Ascending aorta (tissue), 2 donors: ENCODE measurements at regions not wholly inside any gene's neighbourhood (a gene's known extent, or its start where the extent isn't known, plus 50 kb on each side); places are given as distances from the start of the nearest gene placed in this dataset.

Experiments used
- DNase-seq, 2 donors: peaks; one replicate each; pipeline ENCODE4 v3.0.0-alpha.2; 2019; ENCODE audit warnings: low spot score in 2 of 2
- H3K27ac ChIP-seq, 2 donors: fragments of 200-600 bp; sonication (generic); one replicate each; pipeline ENCODE4 v1.5.1; 2016 to 2017; ENCODE audit warnings: mild to moderate bottlenecking in 1 of 2
- H3K27me3 ChIP-seq: fragments of 200-600 bp; sonication (generic); one replicate; pipeline ENCODE4 v1.5.1; 2017
- H3K36me3 ChIP-seq, 2 donors: fragments of 200-600 bp; sonication (generic); one replicate each; pipeline ENCODE4 v1.5.1; 2016
- H3K4me1 ChIP-seq, 2 donors: fragments of 200-600 bp; sonication (generic); one replicate each; pipeline ENCODE4 v1.5.1; 2016 to 2017; ENCODE audit warnings: mild to moderate bottlenecking in 1 of 2
- H3K4me3 ChIP-seq, 2 donors: fragments of 200-600 bp; sonication (generic); one replicate each; pipeline ENCODE4 v1.5.1; 2016 to 2017; ENCODE audit warnings: mild to moderate bottlenecking in 1 of 2
- H3K9me3 ChIP-seq, 2 donors: fragments of 200-600 bp; sonication (generic); one replicate each; pipeline ENCODE4 v1.5.1; 2016
- CTCF ChIP-seq, 3 experiments: fragments of 200-600 bp in 2 of 3; fragments of 450-650 bp in 1 of 3; sonication (generic) in 2 of 3; IDR thresholded peaks; one replicate each; pipeline ENCODE4 v1.5.1; 2016 to 2019; ENCODE audit warnings: antibody characterized with exemption in 3 of 3, mild to moderate bottlenecking in 1 of 3, moderate library complexity in 1 of 3
- intact Hi-C: fragments of 100-400 bp; cut with DNase I; formaldehyde crosslinking; loops from one replicate; pipeline ENCODE4 v1.15.1; 2023

- H3K27ac ChIP-seq: no peak overlapping the region
- H3K27me3 ChIP-seq: no peaks in the 10 kb centered on the region
- DNase-seq: no peak
- H3K9me3 ChIP-seq: no peaks in the 10 kb centered on the region
- intact Hi-C loops: no loop called here
- H3K36me3 ChIP-seq: no peaks in the 10 kb centered on the region
- no peak overlapping the region for H3K4me3 ChIP-seq
- H3K4me1 ChIP-seq: no peaks in the 10 kb centered on the region
- TF ChIP-seq CTCF (IDR thresholded peaks at IDR 0.05): no peak
Measured at GRCh38 chr14:76591266-76591665, 170.0 kb upstream of the VASH1 start.

- Histone ChIP-seq H3K9me3 (no peaks in the 10 kb centered on the region), H3K36me3 (no peaks in the 10 kb centered on the region), H3K27me3 (no peaks in the 10 kb centered on the region), H3K27ac (no peak overlapping the region), H3K4me1 (no peaks in the 10 kb centered on the region), H3K4me3 (no peak overlapping the region)
- intact Hi-C loops: no loop called here
- no peak for DNase-seq
- TF ChIP-seq CTCF (IDR thresholded peaks at IDR 0.05): no peak
Measured at GRCh38 chr14:76595266-76595665, 166.0 kb upstream of the VASH1 start.

- H3K4me3 ChIP-seq: no peak overlapping the region
- no peak overlapping the region for H3K27ac ChIP-seq
- H3K36me3 ChIP-seq: no peaks in the 10 kb centered on the region
- no peak for TF ChIP-seq CTCF (IDR thresholded peaks at IDR 0.05)
- H3K4me1 ChIP-seq: no peaks in the 10 kb centered on the region
- intact Hi-C loops: no loop called here
- no peaks in the 10 kb centered on the region for H3K27me3 ChIP-seq
- no peak for DNase-seq
- H3K9me3 ChIP-seq: no peaks in the 10 kb centered on the region
Measured at GRCh38 chr14:76597387-76597786, 163.9 kb upstream of the VASH1 start.

- intact Hi-C loops: no loop called here
- Histone ChIP-seq H3K27me3 (no peaks in the 10 kb centered on the region), H3K9me3 (no peaks in the 10 kb centered on the region), H3K27ac (no peak overlapping the region), H3K36me3 (no peaks in the 10 kb centered on the region), H3K4me3 (no peak overlapping the region), H3K4me1 (no peaks in the 10 kb centered on the region)
- DNase-seq: no peak
- no peak for TF ChIP-seq CTCF (IDR thresholded peaks at IDR 0.05)
Measured at GRCh38 chr14:76599141-76599540, 162.1 kb upstream of the VASH1 start.

GRCh38 chr14:76599559-76600287 lies 161.5 kb upstream of the VASH1 start:
- no peaks in the 10 kb centered on the region for H3K9me3 ChIP-seq
- intact Hi-C loops: no loop called here
- no peak overlapping the region for H3K4me3 ChIP-seq
- no peaks in the 10 kb centered on the region for H3K36me3 ChIP-seq
- DNase-seq: peak in 1 of 2 donors; percentile 2
- H3K27me3 ChIP-seq: no peaks in the 10 kb centered on the region
- no peak overlapping the region for H3K27ac ChIP-seq
- no peaks in the 10 kb centered on the region for H3K4me1 ChIP-seq
- no peak for TF ChIP-seq CTCF (IDR thresholded peaks at IDR 0.05)

GRCh38 chr14:76603713-76604112 lies 157.6 kb upstream of the VASH1 start:
- H3K36me3 ChIP-seq: no peaks in the 10 kb centered on the region
- no peak overlapping the region for H3K27ac ChIP-seq
- H3K4me3 ChIP-seq: no peak overlapping the region
- TF ChIP-seq CTCF (IDR thresholded peaks at IDR 0.05): no peak
- no peak for DNase-seq
- intact Hi-C loops: no loop called here
- H3K27me3 ChIP-seq: no peaks in the 10 kb centered on the region
- no peaks in the 10 kb centered on the region for H3K9me3 ChIP-seq
- no peaks in the 10 kb centered on the region for H3K4me1 ChIP-seq
